OCI-LY1 (cell line): ENCODE measurements at regions not wholly inside any gene's neighbourhood (a gene's known extent, or its start where the extent isn't known, plus 50 kb on each side); places are given as distances from the start of the nearest gene placed in this dataset.

Experiments used
- EZH2 ChIP-seq: fragments of 200-600 bp; sonication (generic), shearing (Covaris generic); IDR thresholded peaks from 2 replicates; pipeline ENCODE4 v1.8.0; 2017; ENCODE audit warnings: borderline replicate concordance, mixed run types, mild to moderate bottlenecking, antibody characterized with exemption, low read length, moderate library complexity, mixed read lengths
- TF ChIP-seq, protein P1 (sequence below): fragments of 200-600 bp; sonication (generic), shearing (Covaris generic); IDR thresholded peaks from 2 replicates; pipeline ENCODE4 v1.5.1; 2017; ENCODE audit warnings: mild to moderate bottlenecking, antibody characterized with exemption, low read length, moderate library complexity, mixed read lengths

DNA sequence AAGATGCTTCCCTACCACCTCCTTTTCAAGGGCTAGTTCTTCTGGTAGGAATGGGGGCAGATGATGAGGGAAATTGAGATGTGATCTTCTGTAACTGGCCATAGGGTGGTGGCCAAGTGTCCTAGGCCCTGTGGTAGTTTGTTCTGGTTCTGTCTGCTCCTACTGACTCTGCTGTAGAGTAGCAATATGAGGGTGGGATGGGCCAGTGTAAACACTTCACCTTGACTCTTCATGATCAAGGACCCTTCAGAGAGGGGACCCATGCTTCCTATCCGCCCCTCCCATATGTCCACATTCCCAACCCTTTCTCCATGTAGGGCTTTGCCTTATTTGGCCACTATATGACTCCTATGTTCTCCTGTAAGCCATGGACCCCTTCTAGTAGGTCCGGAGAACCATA is 230.3 kb upstream of the SESN3 start:
- TF ChIP-seq, protein P1, sequence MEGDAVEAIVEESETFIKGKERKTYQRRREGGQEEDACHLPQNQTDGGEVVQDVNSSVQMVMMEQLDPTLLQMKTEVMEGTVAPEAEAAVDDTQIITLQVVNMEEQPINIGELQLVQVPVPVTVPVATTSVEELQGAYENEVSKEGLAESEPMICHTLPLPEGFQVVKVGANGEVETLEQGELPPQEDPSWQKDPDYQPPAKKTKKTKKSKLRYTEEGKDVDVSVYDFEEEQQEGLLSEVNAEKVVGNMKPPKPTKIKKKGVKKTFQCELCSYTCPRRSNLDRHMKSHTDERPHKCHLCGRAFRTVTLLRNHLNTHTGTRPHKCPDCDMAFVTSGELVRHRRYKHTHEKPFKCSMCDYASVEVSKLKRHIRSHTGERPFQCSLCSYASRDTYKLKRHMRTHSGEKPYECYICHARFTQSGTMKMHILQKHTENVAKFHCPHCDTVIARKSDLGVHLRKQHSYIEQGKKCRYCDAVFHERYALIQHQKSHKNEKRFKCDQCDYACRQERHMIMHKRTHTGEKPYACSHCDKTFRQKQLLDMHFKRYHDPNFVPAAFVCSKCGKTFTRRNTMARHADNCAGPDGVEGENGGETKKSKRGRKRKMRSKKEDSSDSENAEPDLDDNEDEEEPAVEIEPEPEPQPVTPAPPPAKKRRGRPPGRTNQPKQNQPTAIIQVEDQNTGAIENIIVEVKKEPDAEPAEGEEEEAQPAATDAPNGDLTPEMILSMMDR, result no peak
- TF ChIP-seq EZH2, result no peak
